ENCODE measurements at regions not wholly inside any gene's neighbourhood (a gene's known extent, or its start where the extent isn't known, plus 50 kb on each side); places are given as distances from the start of the nearest gene placed in this dataset.
"Not testable (repeated sequence)": the region's sequence is repeated elsewhere in the genome, so short reads cannot be mapped to it uniquely, and the experiment has no call there.

DNA sequence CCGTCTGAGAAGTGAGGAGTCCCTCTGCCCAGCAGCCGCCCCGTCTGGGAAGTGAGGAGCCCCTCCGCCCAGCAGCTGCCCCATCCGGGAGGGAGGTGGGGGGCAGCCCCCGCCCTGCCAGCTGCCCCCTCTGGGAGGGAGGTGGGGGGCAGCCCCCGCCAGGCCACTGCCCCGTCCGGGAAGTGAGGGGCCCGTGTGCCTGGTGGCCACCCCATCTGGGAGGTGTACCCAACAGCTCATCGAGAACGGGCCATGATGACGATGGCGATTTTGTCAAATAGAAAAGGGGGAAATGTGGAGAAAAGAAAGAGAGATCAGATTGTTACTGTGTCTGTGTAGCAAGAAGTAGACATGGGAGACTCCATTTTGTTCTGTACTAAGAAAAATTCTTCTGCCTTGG, 208.8 kb downstream of the KDM5D start:
- not testable (repeated sequence) for ATAC-seq

DNA sequence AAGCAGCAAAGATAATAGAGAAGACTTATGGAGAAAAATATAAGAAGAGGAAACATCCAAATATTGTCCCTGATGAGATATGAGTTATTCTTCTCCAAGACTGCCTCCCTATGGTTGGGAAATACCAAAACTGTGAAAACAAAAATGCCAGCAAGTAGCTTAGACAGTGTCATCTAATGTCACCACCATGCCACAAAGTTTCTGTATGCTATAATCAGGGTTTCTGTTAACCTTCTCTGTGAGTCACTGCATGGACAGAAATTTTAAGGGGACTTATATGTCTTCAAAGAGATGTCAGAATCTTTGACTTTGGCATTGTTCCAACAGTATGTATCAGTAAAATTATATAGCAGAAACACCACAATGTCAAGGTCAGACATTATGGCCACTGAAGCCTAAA, 222.6 kb downstream of the KDM5D start:
- no peak for ATAC-seq

DNA sequence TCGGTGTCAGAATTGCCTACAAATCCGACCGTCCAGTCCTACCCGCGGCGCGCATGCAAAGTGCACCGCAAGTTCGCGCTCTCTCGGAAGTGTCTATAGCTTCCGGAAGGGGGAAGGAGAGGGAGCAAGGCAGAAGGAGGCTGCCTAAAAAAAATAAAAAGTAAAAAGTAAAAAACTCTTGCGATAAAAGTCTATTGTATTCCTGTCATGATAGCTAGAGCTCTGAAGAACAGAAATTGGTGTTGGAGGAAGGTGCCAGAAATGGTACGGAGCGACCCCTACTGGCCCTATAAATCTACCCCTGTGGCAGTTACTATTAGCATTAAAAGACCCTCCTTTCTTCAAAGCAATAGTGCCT, 241.5 kb downstream of the KDM5D start:
- ATAC-seq = peak; percentile 41 to 51

DNA sequence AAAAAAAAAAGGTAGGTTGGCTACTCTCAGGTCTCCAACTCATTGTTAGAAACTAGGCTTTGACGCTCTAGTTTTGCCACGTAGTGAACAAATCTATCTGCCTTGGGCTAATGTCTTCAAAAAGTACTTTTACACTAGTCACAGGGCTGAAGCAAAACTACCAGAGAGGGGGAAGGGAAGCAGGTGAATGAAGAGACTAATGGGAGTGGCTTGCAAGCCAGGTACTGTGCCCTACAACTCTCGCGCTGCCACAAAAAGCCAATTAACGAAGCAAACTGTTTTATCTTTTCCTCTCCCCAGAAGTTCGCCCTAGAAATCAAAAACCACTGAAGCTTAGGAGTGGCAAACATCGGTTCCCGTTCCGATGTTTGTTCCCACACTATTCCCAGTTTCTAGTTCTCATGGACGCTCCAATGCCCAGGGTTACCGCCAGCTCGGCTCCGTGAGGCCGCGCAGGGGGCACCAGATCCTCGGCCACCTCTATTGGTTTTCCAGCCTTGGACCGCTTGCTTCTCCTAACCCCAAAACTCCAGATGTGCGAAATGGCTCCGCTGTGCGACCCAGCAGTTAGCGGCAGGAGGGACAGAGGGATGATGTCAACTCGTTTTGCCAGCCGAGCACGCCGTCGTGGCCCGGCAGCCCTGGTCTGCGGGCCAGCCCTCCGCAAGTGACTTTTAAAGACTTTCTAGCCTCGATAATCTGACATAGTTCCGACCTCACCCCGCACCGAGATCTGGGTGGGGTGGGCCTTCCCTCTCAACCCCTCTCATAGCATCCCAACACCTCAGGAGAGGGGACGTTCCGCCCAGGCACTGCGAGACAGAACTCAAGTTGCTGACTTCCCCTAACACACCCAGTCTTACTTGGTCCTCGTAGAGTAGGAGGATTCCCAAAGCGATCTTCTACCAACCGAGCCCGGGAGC, 242.1 kb downstream of the KDM5D start:
- peak; percentile 45 to 48 for ATAC-seq

DNA sequence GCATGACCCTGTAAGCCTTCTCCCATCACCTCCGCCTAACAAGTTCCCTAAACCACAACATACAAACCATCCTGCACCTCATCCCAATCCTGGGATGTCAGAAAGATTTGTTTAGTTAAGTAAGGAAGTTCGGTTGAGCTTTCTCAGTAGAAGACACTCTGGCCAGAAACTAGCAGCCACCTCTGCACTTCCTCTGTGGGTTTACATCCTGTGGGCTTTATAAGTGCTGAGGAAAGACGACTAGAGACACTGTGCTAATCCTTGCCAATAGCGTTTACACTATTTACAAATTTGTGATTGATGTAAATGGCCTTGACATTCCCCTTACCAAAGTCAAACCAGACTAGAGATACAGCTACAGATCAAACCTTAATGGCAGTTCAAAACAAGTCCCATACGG, 246.0 kb downstream of the KDM5D start:
- ATAC-seq = no peak

DNA sequence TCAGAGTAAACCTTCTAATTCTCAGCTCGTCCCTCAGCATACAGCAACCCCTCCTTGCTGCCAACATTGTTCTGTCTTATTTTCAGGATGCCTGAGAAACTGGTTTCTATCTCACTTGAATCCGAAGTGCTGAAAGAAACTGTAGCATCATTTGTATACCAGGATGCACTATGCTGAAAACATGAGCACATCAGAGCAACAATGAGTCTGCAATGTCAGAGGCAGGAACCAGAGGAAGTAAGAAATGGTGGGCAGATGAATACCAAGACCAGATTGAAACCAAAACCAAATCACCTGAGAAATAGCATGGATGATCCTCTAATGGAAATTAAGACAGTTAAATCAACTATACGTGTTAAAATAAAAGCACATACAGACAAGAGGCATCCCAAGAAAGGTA, 257.0 kb downstream of the KDM5D start:
- no peak for ATAC-seq

DNA sequence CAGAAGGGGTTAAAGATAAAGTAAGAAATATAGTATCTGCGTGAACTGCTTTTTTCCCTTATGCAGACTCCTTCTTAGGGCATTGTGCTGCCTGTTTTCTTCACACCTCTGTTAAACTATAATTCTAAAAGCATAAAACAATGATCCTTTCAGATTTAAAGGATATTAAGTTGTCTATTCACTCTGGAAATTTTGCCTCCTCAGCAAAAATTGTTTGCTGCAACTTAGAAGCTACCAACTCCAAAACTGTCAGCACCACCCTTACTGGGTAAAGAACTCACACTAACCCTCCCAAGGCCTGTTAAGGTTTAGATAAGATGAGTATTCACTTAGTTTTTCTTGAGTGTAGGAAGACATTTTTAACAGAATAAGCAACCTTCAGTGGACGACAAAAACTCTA, 259.5 kb downstream of the KDM5D start:
- ATAC-seq = no peak

DNA sequence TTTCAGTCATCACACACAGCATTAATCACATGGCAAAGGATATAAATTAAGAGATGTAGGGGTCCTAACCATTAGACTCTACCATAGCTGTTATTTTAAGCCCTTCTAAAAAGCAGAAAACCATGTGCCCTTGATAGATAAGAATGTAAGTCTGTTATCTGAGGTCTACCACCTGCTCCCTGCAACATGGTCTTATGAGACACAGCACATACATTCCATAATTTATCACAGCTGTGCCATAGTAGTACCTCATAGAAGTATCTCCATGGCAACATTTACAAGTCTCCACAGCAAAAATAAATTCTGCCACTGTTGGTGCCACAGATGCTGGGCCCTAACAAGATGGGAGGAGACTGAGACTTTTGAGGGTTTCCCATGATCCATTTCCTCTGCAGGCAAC, 265.4 kb downstream of the KDM5D start:
- ATAC-seq = no peak

GRCh38 chrY:19477959-19478358, 266.6 kb downstream of the KDM5D start:
- ATAC-seq = no peak

GRCh38 chrY:19465809-19466208, 278.7 kb downstream of the KDM5D start:
- no peak for ATAC-seq

- ATAC-seq = no peak
Observed at GRCh38 chrY:19456855-19457448, 287.6 kb downstream of the KDM5D start.

DNA sequence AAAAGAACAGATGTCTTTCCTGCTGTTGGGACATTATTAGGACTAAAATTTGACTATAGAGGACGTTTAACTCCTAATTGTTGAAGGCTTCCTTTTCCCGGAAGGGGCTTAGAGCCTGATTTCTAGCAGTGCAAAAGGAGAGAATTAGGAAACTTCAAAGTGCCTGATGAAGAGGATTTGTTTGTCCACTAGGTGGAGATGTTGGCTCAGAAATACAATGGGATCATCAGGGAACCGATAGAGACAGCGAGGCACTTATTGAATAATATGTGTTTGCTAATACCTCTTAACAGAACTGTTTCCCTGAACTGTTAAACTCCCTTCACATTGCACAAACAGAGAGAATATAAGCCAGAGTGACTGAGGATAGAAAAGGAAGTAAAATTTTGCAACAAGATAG, 311.5 kb downstream of the KDM5D start:
- ATAC-seq = no peak

GRCh38 chrY:19427736-19428518, 316.6 kb downstream of the KDM5D start:
- no peak for ATAC-seq

- not testable (repeated sequence) for ATAC-seq
Observed at GRCh38 chrY:19427191-19427590, 317.3 kb downstream of the KDM5D start.

GRCh38 chrY:19410980-19411766, 333.4 kb downstream of the KDM5D start:
- ATAC-seq = no peak

GRCh38 chrY:19406246-19406645, 338.3 kb downstream of the KDM5D start:
- ATAC-seq = no peak

DNA sequence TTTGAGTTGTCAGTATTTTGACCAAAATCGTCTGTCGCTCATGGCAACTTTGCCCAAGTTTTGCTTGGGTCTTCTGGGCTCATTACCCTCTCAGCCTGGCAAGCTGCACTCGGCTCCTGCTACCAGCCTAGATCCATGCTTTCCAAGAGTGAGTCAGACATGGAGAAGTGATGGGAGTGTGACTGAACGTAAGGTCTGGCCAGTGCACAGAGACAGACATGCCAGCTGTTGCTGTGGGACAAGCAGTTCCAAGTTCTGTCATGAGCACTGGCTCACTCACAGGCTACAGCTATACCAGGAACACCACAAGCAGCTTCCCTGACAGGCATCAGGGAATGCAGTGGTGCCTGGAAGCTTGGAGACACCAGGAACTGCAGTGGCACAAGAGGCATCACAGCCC, 338.9 kb downstream of the KDM5D start:
- ATAC-seq = no peak

- no peak for ATAC-seq
Observed at GRCh38 chrY:19392876-19393275, 351.6 kb downstream of the KDM5D start.

DNA sequence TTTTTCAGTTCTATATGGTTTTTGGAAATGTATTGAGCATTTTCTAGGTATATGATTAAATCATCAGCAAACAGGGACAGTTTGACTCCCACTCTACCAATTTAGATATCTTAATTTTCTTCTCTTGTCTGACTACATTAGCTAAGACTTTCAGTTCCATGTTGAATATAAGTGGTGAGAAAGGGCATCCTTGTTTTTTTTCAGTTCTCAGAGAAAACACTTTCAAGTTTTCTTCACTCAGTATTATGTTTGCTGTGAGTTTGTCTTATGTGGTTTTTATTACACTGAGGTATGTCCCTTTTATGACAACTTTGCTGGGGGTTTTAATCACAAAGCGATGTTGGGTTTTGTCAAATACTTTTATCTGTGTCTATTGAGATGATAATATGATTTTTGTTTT, 352.6 kb downstream of the KDM5D start:
- ATAC-seq = no peak

- ATAC-seq = no peak
Observed at GRCh38 chrY:19365321-19365720, 379.2 kb downstream of the KDM5D start.

- ATAC-seq = no peak
Observed at GRCh38 chrY:19357249-19357648, 387.3 kb downstream of the KDM5D start.

GRCh38 chrY:19356735-19357134, 387.8 kb downstream of the KDM5D start:
- ATAC-seq = no peak

DNA sequence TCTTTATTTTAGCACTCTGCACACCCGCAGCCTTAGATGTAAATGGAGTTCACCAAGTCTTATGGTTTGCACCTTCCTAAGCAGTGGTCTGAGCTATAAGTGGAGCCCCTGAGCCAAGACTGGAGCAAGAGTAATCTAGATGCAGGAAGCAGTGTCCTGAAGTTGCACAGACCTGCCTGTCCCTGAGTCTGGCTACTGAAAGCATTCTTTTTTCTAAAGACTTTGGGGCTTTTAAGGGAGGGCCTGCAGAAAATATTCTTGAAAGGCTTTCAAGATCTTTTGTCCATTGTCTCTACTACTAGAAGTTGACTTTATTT, 389.7 kb downstream of the KDM5D start:
- ATAC-seq = no peak

Measured in activated CD4-positive, CD25-positive, alpha-beta regulatory T cell treated with anti-CD3 and anti-CD28 coated beads, Interleukin-2, amount 50 U/mL, for 24 hours (primary cell).